ENCODE measurements at regions not wholly inside any gene's neighbourhood (a gene's known extent, or its start where the extent isn't known, plus 50 kb on each side); places are given as distances from the start of the nearest gene placed in this dataset.
"Not testable (repeated sequence)": the region's sequence is repeated elsewhere in the genome, so short reads cannot be mapped to it uniquely, and the experiment has no call there.

DNA sequence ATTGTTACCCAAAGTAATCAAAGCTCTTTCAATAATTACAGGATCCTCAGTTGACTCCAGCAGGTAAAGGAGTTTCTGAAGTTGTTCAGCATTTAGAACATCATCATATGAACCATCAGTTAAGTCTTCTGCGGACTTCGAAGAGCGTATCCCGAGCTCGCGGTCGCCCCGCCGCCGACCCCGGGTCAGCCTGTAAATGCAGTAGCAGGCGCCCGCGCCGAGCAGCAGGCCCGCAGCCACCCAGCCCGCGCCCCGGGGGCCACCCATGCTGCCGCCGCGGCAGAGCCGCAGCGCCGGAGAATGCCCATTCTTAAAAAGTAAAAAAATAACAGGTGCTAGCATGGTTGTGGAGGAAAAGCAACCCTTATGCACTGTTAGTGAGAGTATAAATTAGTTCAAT, 444.5 kb downstream of the NSUN3 start:
- not testable (repeated sequence) for DNase-seq (ENCODE audit: low spot score)

GRCh38 chr3:94512876-94513275, 450.0 kb downstream of the NSUN3 start:
- DNase-seq (ENCODE audit: low spot score) = no peak

- DNase-seq (ENCODE audit: low spot score) = no peak
Observed at GRCh38 chr3:94513600-94513999, 450.7 kb downstream of the NSUN3 start.

DNA sequence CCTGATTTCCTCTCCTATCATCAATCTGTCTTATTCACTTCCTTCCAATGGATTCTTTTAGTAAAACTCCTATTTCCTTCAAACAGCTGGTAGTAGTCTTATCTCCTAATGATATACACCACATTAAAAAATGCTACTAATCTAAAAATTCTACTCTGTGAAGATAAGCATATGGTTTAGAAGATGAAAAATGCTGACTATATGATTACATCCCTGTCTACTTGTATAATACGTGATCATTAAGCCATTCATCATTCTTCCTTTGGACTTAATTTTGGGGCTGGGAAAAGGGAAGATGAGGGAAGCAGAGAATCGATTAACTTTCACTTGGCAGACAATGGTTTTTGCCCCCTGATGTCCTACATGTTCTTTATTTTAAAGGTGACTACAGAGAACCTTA, 453.1 kb downstream of the NSUN3 start:
- DNase-seq (ENCODE audit: low spot score) = no peak

DNA sequence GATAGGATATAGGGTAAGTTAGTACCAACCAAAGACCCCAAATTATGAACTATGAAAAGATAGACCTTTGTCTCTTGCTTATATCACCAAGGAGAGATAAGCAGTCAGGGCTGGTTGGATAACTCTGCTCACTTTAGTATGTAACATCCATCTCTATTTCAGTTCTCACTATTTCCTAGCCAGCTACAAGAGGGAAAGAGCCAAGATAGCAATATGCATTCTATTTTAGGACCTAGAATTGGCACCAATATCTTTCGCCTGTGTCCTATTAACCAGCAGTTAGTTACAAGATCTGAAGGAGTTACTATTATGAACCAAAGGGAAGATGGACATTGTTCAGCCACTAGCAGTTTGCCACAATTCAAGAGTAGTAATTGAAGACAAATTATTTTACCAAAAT, 457.5 kb downstream of the NSUN3 start:
- DNase-seq (ENCODE audit: low spot score) = no peak

DNA sequence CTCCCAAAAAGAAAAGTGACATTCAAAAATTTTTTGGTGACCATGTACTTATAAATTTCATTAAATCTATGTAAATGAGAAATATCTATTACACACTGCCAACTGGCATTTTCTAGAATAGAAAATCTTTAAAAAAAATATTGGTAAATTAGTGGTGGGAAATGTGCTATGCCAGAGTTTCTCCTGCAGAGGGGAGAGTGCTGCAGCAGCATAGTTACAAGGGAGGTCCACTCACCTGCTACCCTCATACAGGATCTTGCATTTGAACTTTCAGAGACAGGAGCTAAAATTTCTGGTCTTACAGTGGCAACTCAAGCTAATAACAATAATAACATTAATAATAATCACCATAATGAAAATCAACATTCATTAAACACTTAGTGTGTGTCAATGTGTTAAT, 459.6 kb downstream of the NSUN3 start:
- DNase-seq (ENCODE audit: low spot score) = no peak

DNA sequence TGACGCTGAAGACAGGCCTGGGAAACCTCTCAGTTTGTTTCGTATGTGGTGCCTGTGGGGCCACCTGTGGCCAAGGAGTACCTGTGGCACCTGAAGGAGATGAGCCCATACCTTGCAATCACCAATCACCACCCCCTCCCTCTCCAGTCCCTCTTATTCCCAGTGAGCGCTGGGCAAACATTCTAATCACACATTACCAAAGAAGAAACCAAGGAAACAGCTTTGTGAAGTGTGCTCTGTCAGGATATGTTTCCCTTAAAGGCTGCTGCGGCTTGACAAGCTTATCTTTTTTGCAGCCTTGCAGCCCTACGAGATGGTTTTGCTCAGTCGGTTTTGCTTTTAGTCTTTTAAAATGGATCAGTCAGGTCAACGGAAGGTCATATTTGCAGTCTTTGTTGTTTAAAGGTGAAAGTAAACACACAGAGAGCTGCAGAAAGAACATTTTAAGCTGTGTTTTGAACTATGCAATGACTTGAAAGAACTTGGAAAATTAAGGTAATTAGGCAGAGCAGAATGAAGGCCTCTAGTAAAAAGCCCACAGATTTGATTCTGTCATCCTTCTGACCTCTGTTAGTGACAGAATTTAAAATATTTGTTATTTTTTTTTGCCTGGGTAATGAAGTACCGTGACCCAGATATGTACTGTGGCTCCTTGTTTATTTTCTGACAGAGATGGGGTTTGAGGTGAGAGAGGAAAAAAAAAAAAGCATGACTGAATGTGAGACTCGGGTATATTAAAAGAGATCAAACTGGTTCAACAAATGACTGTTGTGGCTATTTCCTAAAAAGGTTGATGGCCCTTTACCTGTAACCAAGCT, 461.4 kb downstream of the NSUN3 start:
- DNase-seq (ENCODE audit: low spot score) = no peak

DNA sequence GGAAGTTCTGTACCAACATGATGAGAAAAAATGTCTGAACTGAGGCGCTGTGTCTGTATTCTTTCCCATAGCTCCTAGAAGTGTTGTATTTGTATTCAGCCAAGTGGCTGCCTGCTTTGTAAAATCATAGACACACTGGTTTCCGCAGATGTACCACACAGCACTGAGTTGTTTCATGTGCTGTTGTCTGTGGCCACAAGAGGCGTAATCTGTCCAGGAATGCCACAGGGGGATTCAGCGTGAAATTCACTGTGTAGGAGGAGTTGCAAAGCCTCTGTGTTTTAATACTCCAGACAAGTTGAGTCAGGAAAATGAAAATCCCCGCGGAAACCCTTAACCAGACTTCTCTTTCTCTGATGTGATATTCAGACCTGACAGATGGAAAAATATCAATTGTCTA, 462.2 kb downstream of the NSUN3 start:
- DNase-seq (ENCODE audit: low spot score) = peak; percentile 5

GRCh38 chr3:94529816-94530215, 467.0 kb downstream of the NSUN3 start:
- DNase-seq (ENCODE audit: low spot score) = no peak

- DNase-seq (ENCODE audit: low spot score) = no peak
Observed at GRCh38 chr3:94532951-94533350, 470.1 kb downstream of the NSUN3 start.

GRCh38 chr3:94539937-94540336, 477.1 kb downstream of the NSUN3 start:
- no peak for DNase-seq (ENCODE audit: low spot score)

GRCh38 chr3:94543161-94543560, 480.3 kb downstream of the NSUN3 start:
- DNase-seq (ENCODE audit: low spot score) = no peak

- no peak for DNase-seq (ENCODE audit: low spot score)
Observed at GRCh38 chr3:94544131-94544789, 481.4 kb downstream of the NSUN3 start.

- no peak for DNase-seq (ENCODE audit: low spot score)
Observed at GRCh38 chr3:94548581-94549316, 485.9 kb downstream of the NSUN3 start.

DNA sequence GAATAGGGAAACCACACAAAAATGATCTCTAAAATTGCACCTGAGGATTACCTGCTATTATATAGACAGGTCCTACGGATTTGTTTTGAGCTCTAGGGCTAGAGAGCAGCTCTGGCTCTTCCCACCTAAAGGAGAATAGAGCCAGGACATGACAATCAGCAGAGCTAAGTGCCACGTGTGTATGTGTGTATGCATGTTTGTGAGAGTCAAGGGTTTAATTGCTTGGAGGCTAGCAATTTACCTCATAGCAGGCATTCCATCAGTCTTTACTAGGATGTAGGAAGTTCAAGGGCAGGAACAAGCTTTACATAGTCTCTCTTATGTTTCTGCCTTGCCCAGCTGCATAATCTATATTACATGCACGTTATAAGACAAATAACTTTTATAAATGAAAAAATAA, 498.2 kb downstream of the NSUN3 start:
- no peak for DNase-seq (ENCODE audit: low spot score)

GRCh38 chr3:94564247-94564646, 501.4 kb downstream of the NSUN3 start:
- no peak for DNase-seq (ENCODE audit: low spot score)

GRCh38 chr3:94568041-94568440, 505.2 kb downstream of the NSUN3 start:
- DNase-seq (ENCODE audit: low spot score) = no peak

DNA sequence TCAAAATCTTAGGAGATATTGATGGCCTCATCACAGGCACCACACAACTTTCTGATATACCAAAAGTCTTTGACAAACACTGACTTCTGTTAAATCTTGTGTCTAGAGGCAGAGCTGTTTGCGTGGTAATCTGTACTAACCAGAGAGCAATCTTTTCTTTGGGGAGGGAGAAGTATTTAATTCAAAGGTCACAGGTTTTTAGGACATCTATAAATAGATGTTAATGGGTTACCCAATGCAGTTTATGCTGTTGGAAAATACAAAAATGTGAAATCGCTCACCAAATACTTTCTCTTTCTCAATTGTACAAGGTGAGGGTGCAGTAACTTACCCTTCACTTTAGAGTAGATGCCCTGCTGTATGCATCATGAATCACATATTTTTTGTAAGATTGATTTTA, 510.5 kb downstream of the NSUN3 start:
- no peak for DNase-seq (ENCODE audit: low spot score)

- DNase-seq (ENCODE audit: low spot score) = no peak
Observed at GRCh38 chr3:94587291-94587690, 524.4 kb downstream of the NSUN3 start.

- no peak for DNase-seq (ENCODE audit: low spot score)
Observed at GRCh38 chr3:94593526-94594150, 530.8 kb downstream of the NSUN3 start.

GRCh38 chr3:94596141-94596540, 533.3 kb downstream of the NSUN3 start:
- DNase-seq (ENCODE audit: low spot score) = no peak

DNA sequence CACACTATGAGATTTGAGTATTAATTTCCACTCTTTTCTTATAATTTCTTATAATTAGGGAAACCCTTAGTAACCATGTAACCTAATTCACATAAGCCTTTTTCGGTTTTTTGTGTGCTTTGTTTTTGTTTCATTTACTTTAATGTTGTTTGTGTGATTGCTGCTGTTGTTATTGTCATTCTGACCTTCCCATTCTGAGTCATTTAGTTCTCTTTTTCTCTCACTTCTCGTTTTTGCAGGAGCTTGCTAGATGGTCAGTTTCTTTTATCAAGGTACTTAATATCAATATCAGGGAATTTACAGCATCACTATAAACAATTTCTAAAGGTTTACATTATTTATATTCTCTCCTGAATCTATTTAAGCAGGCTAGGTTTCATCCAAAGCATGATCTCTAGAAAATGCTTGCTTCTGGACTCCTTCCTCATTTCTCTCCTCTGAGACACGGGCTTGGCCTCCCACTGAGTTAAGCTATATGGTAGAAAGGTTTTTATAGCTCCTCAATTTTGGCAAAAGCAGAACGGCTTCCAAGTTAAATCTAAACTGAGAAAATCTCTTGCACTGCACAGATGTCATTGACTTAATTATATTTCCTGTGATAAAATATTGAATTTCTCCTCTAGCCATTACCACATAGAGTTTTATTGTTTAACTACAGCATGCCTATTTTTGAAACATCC, 534.2 kb downstream of the NSUN3 start:
- DNase-seq (ENCODE audit: low spot score) = no peak
